OCI-LY3 (cell line): ENCODE measurements at regions not wholly inside any gene's neighbourhood (a gene's known extent, or its start where the extent isn't known, plus 50 kb on each side); places are given as distances from the start of the nearest gene placed in this dataset.

Source experiments
- EZH2phosphoT487 ChIP-seq: fragments of 200-600 bp; shearing (Covaris generic); IDR thresholded peaks from 2 replicates; pipeline ENCODE4 v1.6.1; 2018; ENCODE audit warnings: antibody characterized with exemption, mixed run types, low read depth
- TF ChIP-seq, protein P1 (sequence below): fragments of 200-600, 300-600 bp; sonication (generic); IDR thresholded peaks from 2 replicates; pipeline ENCODE4 v1.5.1; 2014; ENCODE audit warnings: antibody characterized with exemption, low read length, low read depth

DNA sequence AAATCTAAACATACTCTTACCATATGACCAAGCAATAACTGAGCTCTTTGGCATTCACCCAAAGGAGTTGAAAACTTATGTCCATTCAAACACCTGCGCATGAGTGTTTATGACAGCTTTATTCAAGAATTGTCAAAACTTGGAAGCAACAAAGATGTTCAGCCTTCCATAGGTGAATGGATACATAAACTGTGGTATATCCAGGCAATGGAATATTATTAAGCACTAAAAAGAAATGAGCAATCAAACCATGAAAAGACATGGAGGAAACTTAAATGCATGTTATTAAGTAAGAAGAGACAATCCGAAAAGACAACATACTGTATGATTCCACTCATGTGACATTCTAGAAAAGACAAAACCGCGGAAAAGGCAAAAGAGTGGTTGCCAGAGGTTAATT lies 312.0 kb upstream of the TMC3 start:
- no peak for TF ChIP-seq EZH2phosphoT487
- TF ChIP-seq, protein P1, sequence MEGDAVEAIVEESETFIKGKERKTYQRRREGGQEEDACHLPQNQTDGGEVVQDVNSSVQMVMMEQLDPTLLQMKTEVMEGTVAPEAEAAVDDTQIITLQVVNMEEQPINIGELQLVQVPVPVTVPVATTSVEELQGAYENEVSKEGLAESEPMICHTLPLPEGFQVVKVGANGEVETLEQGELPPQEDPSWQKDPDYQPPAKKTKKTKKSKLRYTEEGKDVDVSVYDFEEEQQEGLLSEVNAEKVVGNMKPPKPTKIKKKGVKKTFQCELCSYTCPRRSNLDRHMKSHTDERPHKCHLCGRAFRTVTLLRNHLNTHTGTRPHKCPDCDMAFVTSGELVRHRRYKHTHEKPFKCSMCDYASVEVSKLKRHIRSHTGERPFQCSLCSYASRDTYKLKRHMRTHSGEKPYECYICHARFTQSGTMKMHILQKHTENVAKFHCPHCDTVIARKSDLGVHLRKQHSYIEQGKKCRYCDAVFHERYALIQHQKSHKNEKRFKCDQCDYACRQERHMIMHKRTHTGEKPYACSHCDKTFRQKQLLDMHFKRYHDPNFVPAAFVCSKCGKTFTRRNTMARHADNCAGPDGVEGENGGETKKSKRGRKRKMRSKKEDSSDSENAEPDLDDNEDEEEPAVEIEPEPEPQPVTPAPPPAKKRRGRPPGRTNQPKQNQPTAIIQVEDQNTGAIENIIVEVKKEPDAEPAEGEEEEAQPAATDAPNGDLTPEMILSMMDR: no peak
